ENCODE measurements at regions not wholly inside any gene's neighbourhood (a gene's known extent, or its start where the extent isn't known, plus 50 kb on each side); places are given as distances from the start of the nearest gene placed in this dataset.
"Not testable (repeated sequence)": the region's sequence is repeated elsewhere in the genome, so short reads cannot be mapped to it uniquely, and the experiment has no call there.

GRCh38 chr7:69190025-69190424, 408.2 kb upstream of the AUTS2 start:
- DNase-seq, result no peak

- DNase-seq, result no peak
These were observed 407.5 kb upstream of the AUTS2 start for GRCh38 chr7:69190763-69191162.

GRCh38 chr7:69192134-69192533, 406.1 kb upstream of the AUTS2 start:
- DNase-seq, result no peak

- DNase-seq, result no peak
These were observed 405.2 kb upstream of the AUTS2 start for GRCh38 chr7:69193061-69193460.

GRCh38 chr7:69196593-69196992, 401.7 kb upstream of the AUTS2 start:
- DNase-seq, result no peak

- no peak for DNase-seq
These were observed 400.0 kb upstream of the AUTS2 start for GRCh38 chr7:69198250-69198649.

- DNase-seq, result no peak
These were observed 399.2 kb upstream of the AUTS2 start for GRCh38 chr7:69199041-69199440.

GRCh38 chr7:69199661-69200060, 398.6 kb upstream of the AUTS2 start:
- DNase-seq, result no peak

- no peak for DNase-seq
These were observed 394.4 kb upstream of the AUTS2 start for GRCh38 chr7:69203871-69204270.

- DNase-seq, result no peak
These were observed 393.3 kb upstream of the AUTS2 start for GRCh38 chr7:69204943-69205342.

- DNase-seq, result no peak
These were observed 392.7 kb upstream of the AUTS2 start for GRCh38 chr7:69205581-69205980.

- DNase-seq, result no peak
These were observed 390.0 kb upstream of the AUTS2 start for GRCh38 chr7:69208276-69208675.

- no peak for DNase-seq
These were observed 389.4 kb upstream of the AUTS2 start for GRCh38 chr7:69208848-69209247.

GRCh38 chr7:69211336-69211735, 386.9 kb upstream of the AUTS2 start:
- DNase-seq, result no peak

GRCh38 chr7:69211739-69212138, 386.5 kb upstream of the AUTS2 start:
- DNase-seq, result peak; percentile 9

GRCh38 chr7:69213878-69214277, 384.4 kb upstream of the AUTS2 start:
- no peak for DNase-seq

- DNase-seq, result not testable (repeated sequence)
These were observed 382.8 kb upstream of the AUTS2 start for GRCh38 chr7:69215516-69215915.

GRCh38 chr7:69217516-69218350, 380.5 kb upstream of the AUTS2 start:
- no peak for DNase-seq

GRCh38 chr7:69218576-69218975, 379.7 kb upstream of the AUTS2 start:
- DNase-seq, result no peak

GRCh38 chr7:69219381-69219780, 378.9 kb upstream of the AUTS2 start:
- DNase-seq, result no peak

GRCh38 chr7:69225259-69225943, 372.9 kb upstream of the AUTS2 start:
- no peak for DNase-seq

GRCh38 chr7:69228212-69228811, 370.0 kb upstream of the AUTS2 start:
- DNase-seq, result no peak

- DNase-seq, result no peak
These were observed 365.6 kb upstream of the AUTS2 start for GRCh38 chr7:69232445-69233376.
